GM21825 (cell line): ENCODE measurements at regions not wholly inside any gene's neighbourhood (a gene's known extent, or its start where the extent isn't known, plus 50 kb on each side); places are given as distances from the start of the nearest gene placed in this dataset.

Experiments used
- ATAC-seq: cut with Tn5 transposase; IDR thresholded peaks from one replicate; pipeline ENCODE4 v1.9.1; 2021; ENCODE audit warnings: mild to moderate bottlenecking, moderate library complexity; ENCODE audit not compliant: unreplicated experiment

DNA sequence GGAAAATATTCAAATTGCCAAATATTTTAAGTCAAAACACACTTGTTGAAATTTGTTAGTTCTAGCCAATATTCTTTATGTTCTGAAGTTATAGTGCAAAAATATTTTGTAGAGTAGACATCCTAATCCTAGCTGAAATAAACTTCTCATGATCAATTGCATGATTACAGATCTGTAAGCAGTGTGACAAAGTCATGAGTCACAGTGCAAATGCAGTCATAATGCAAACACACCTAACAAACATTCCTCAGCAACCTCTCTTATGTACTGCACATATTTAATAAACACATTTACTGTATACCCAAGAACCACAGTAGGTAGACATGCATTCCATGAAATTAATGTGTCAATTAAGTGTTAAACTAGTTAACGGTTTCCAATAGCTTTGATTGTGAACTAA is 1857.4 kb downstream of the NCAM2 start:
- ATAC-seq = no peak

- no peak for ATAC-seq
Observed at GRCh38 chr21:22871692-22872091, 1873.5 kb downstream of the NCAM2 start.

DNA sequence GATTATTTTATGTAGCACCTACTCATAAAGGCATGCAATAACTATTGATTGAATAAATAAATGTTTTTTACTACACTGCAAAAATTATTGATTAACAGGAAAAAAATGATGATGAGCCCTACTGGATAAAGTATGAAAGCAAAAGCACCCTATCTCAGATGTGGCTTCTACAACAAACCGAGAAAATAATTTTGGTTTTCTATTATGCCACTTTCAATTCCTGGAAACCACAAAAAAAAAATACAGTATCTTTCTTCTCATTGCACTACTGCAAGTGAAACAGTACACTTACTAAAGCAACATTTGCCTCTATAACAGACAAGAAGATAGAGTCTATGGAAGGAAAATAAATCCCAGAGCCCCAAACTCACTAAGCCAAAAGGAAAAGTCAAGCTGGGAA is 1882.4 kb downstream of the NCAM2 start:
- no peak for ATAC-seq

DNA sequence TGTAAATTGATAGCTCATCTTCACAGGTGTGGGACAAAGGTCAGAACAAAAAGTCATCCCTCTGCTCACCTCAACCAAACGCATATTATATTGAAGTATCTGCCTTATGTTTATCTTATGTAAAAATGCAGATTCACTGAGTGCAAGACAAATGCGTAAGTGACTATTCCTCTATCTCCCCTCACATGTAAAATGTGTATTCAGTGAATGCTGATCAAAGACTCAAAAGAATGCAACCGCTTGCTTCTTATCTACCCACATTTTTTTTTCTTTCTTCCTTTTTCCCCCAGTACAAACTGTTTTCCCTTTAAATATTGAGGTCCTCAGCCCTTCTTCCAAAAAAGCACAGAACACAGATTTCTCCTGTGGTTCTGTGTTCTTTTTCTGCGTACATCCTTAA is 1882.9 kb downstream of the NCAM2 start:
- no peak for ATAC-seq

DNA sequence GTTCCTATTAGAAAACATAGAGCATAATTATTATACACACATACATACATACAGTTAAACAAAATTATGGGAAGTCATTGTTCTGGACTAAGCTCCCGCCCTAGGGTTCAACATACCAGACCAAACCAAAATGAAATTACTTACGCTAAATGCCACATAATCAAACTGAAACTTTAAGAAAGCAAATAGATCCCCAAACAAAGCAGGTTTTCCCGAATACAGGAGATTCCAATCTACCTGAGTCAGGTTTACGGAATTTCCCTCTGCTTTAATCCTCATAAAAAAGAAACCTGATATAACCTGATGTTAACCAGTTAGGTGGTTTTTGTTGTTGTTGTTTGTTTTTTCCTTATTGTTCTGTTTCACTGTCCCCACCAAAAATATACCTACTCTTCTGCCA is 1886.9 kb downstream of the NCAM2 start:
- ATAC-seq = no peak

DNA sequence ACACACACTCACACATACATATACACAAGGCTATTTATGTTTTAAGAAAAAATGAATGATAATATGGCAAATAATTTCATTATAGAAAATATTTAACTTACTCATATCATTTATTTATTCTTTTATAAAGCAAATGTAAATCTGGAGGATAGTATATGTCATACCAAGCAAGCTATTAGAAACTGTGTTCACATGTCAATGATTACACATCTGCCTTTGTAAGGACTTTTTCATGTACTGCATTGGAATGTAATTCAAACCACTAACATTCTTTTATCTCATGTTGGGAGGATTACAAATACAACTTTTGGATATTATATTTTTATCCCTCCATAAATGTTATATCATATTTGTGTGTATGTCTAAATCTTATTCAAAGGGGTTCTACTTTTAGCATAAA is 1887.4 kb downstream of the NCAM2 start:
- no peak for ATAC-seq

DNA sequence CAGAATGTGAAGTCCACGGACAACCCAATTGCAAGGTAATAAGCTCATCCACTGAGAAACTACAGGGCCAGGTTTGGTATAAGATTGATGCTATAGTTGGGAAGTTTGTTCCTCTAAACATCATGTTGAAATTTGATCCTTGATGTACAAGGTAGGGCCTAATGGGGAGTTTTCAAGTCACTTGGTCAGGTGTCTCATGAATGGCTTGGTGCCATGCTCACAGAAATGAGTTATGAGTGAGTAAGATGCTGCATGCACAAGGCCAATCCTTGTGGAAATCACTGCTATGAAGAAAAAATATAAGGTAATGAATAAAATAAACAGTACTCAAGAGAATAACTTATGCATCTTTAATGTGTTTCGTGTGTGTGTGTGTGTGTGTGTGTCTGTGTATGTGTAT is 1891.2 kb downstream of the NCAM2 start:
- no peak for ATAC-seq

- ATAC-seq = no peak
Observed at GRCh38 chr21:22890656-22891055, 1892.4 kb downstream of the NCAM2 start.

- no peak for ATAC-seq
Observed at GRCh38 chr21:22892028-22892427, 1893.8 kb downstream of the NCAM2 start.

DNA sequence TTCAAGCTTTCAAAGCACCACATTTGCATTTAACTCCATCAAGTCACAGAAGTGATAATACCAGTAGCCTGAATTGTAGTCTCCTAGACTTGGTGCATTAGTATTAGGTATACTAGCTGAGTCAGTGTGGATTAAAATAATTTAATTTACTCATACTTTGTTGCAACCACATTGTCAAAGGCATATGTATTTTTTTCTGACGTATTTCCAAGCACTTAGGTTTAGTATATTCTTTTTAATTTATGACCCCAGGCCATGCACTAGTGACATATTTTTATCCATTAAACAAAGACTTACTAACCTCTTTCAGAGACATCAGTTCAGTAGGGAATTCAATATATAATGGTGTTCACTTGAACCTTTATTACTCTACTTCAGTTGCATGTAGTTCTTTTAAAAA is 1894.5 kb downstream of the NCAM2 start:
- no peak for ATAC-seq

- no peak for ATAC-seq
Observed at GRCh38 chr21:22898051-22898665, 1899.9 kb downstream of the NCAM2 start.

DNA sequence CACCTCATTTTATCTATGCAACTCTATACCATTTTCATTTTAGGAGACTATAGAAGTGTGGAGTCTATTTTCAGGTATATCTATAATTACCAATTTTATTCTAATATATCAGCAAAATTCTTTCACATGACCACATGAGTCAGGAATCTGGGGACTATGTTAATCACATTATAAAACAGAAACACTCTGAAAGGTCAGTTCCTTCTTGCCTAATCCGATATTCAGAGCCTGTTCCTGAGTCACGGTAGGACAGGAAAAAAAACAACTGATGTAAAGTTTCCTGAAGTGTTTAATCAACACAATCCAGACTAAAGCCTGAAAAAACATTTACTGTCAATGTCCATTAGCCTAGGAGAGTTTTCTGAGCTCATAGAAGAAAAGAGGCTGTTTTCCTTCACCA is 1902.3 kb downstream of the NCAM2 start:
- ATAC-seq = no peak

DNA sequence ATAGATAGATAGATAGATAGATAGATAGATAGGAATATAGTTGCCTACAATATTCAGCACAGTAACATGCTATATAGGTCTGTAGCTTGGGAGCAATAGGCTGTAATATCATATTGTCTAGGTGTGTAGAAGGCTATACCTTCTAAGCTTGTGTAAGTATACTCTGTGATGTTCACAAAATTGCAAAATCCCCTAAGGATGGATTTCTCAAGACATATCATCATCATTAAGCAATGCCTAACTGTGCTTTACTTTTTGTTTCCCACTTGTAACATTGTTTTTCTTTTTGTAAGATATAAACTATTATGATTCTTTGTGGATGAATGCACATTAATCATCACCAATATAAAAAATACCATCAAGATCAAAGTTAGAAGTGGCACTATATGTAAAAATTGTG is 1905.6 kb downstream of the NCAM2 start:
- ATAC-seq = no peak

GRCh38 chr21:22904385-22904784 is 1906.2 kb downstream of the NCAM2 start:
- no peak for ATAC-seq

- ATAC-seq = no peak
Observed at GRCh38 chr21:22925032-22925431, 1926.8 kb downstream of the NCAM2 start.

- ATAC-seq = no peak
Observed at GRCh38 chr21:22927469-22927868, 1929.3 kb downstream of the NCAM2 start.

DNA sequence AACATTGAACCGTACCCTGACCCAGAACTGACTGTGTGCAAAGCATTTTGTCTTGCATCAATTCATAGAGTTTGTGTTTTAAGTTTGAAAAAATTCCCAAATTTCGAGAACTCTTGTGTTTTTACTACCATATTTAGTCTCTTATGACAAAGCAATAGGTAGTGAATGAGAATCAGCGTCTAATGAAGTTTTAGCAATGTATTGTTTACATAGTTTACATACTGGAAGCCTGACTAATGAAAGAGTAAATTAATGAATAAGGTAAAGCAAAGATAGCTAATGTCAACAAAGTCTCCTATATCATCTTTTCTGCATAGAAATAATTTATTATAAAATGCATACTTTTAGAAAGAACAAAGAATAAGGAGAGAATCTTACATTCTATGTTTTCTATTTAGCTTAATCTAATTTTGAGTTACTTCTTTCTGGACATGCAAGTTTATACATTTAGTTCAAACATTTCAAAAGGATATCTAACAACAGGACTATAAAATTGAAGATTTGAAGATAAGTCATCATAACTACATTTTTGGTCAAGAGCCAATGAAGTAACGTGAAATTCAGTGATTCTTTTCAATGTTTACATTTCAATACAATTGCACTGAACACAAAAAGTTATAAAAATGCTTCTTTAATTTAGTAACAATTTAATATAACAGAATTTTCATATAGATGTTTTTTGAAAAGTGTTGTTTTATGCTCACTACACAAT is 1943.7 kb downstream of the NCAM2 start:
- no peak for ATAC-seq

DNA sequence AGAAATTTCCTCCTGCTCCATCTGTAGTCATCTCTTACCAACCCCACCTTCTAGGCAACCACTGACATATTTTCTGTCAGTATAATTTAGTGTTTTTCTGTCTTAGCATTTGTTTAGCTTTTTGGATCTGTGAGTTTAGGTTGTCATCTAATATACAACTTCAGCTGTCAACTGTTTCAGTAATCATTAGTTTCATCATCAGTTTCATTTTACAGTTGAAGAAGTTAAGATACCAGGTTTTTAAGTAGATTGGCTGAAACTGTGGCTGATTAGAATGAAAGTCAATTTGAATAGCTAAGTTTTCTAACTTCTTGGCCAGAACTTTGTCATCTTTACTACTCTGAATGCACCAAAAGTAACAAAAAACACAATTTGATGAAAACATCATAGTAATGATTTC is 1957.3 kb downstream of the NCAM2 start:
- no peak for ATAC-seq

GRCh38 chr21:22961258-22961657 is 1963.0 kb downstream of the NCAM2 start:
- no peak for ATAC-seq

DNA sequence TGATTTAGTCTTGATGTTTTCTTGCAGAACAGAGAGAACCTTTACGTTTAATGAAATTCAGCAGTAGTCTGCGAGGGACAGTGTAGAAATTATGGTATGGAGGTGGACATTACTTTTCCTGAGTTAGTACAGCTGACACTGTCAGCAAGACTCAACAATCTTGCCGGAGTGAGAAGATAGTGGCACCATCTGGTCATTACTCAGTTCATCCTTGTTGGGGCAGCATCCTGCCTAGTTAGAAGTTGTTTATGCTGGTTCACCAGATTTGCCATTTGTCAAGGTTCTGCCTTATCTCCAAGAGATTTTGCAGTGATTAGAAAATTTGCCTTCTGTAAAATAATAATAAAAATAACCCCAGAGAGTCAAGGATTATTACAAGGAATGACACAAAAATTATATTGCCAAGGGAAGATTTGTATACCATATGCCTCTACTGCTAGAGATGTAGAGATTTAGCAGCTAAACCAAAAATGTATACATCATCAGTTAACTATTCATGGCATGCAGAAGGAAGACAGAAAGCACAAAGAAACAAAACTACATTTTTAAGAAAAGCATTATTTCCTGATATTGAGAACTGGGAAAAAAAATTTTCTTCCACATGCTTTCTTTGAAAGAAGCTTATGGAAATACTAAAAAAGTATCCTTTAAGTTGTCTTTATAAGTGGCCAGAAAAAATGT is 1967.4 kb downstream of the NCAM2 start:
- ATAC-seq = no peak

DNA sequence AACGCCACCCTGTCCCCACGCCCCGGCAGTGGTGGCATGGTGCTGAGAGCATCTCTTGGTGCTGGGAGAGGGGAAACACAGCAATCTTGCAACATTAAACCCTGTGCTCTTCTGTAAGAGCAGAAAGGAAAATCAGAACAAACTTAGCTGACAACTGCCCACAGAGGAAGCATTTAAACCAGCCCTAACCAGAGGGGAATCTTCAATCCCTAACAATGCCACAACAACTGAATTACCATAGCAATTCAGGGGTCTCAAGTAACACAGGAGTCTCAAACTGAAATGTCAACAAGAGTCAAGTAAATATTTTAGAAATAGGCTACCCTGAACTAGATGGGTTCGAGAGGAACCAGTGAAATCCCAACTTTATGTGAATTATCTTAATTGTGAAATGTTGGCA is 1983.6 kb downstream of the NCAM2 start:
- no peak for ATAC-seq

DNA sequence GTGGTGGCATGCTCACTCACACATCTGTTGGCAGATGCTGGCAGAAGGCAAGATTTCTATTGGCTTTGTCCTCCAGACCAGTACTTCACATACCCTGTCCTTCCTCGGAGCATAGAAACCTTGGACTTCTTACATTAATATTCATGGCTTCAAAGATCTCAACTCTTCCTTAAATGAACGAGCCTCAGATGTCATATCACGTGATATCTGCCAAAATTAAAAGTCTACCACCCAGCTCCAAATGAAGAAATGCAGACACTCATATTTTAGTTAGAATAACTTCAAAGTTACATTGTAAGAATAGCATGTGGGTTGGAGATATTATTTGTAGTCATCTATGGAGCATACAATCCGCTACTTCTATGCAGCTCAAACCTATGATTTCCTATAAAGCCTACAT is 1994.9 kb downstream of the NCAM2 start:
- ATAC-seq = no peak
